ENCODE measurements at regions not wholly inside any gene's neighbourhood (a gene's known extent, or its start where the extent isn't known, plus 50 kb on each side); places are given as distances from the start of the nearest gene placed in this dataset.
"Not testable (repeated sequence)": the region's sequence is repeated elsewhere in the genome, so short reads cannot be mapped to it uniquely, and the experiment has no call there.

- intact Hi-C loops (cut with micrococcal nuclease; ENCODE audit: unreplicated experiment): no loop called here
- no peak for DNase-seq (ENCODE audit: low spot score)
- Histone ChIP-seq H3K27ac (ENCODE audit: low read depth, low read length, poor library complexity, severe bottlenecking) (no peak overlapping the region), H3K9me3 (ENCODE audit: low read depth, low read length, poor library complexity, severe bottlenecking) (peaks cover 5% of the 10 kb centered on the region), H3K4me1 (ENCODE audit: insufficient read depth, low read length, poor library complexity, severe bottlenecking) (no peaks in the 10 kb centered on the region), H3K36me3 (ENCODE audit: insufficient read depth, low read length, poor library complexity, severe bottlenecking) (no peaks in the 10 kb centered on the region), H3K4me3 (ENCODE audit: low read depth, low read length, poor library complexity, severe bottlenecking) (no peak overlapping the region), H3K27me3 (replicated peaks; ENCODE audit: insufficient read depth, low read depth, low read length, poor library complexity) (no peaks in the 10 kb centered on the region)
- BruUV-seq (replicated peaks): no TSS peak
- POLR2A ChIA-PET (ENCODE audit: low non-redundant PET): no interaction called here
- TF ChIP-seq EZH2 (IDR thresholded peaks at IDR 0.05; ENCODE audit: borderline replicate concordance, low read depth, low read length, poor library complexity, severe bottlenecking) (no peak), CTCF (conservative IDR thresholded peaks at IDR 0.05; ENCODE audit: low read depth, low read length) (no peak)
- CTCF ChIA-PET: no interaction called here
Observed at GRCh38 chr10:65275296-65275695, 1650.5 kb upstream of the LRRTM3 start.

- no peak overlapping the region for H3K4me3 ChIP-seq (ENCODE audit: low read depth, low read length, poor library complexity, severe bottlenecking)
- no peaks in the 10 kb centered on the region for H3K9me3 ChIP-seq (ENCODE audit: low read depth, low read length, poor library complexity, severe bottlenecking)
- CTCF ChIA-PET: no interaction called here
- BruUV-seq (replicated peaks): no TSS peak
- TF ChIP-seq EZH2 (IDR thresholded peaks at IDR 0.05; ENCODE audit: borderline replicate concordance, low read depth, low read length, poor library complexity, severe bottlenecking) (no peak), CTCF (conservative IDR thresholded peaks at IDR 0.05; ENCODE audit: low read depth, low read length) (no peak)
- DNase-seq (ENCODE audit: low spot score): no peak
- H3K27ac ChIP-seq (ENCODE audit: low read depth, low read length, poor library complexity, severe bottlenecking): no peak overlapping the region
- intact Hi-C loops (cut with micrococcal nuclease; ENCODE audit: unreplicated experiment): no loop called here
- POLR2A ChIA-PET (ENCODE audit: low non-redundant PET): no interaction called here
- H3K4me1 ChIP-seq (ENCODE audit: insufficient read depth, low read length, poor library complexity, severe bottlenecking): no peaks in the 10 kb centered on the region
- H3K36me3 ChIP-seq (ENCODE audit: insufficient read depth, low read length, poor library complexity, severe bottlenecking): no peaks in the 10 kb centered on the region
- no peaks in the 10 kb centered on the region for H3K27me3 ChIP-seq (replicated peaks; ENCODE audit: insufficient read depth, low read depth, low read length, poor library complexity)
Observed at GRCh38 chr10:65284495-65285041, 1641.3 kb upstream of the LRRTM3 start.

DNA sequence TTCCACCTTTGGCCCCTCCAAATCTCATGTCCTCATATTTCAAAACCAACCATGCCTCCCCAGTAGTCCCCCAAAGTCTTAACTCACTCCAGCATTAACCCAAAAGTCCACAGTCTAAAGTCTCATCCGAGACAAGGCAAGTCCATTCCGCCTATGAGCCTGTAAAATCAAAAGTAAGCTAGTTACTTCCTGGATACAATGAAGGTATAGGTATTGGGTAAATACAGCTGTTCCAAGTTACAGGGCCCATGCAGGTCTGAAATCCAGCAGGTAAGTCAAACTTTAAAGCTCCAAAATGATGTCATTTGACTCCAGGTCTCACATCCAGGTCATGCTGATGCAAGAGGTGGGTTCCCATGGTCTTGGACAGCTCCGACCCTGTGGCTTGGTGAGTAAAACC, 1640.1 kb upstream of the LRRTM3 start:
- H3K4me3 ChIP-seq (ENCODE audit: low read depth, low read length, poor library complexity, severe bottlenecking); H3K27ac ChIP-seq (ENCODE audit: low read depth, low read length, poor library complexity, severe bottlenecking); H3K27me3 ChIP-seq (replicated peaks; ENCODE audit: insufficient read depth, low read depth, low read length, poor library complexity); POLR2A ChIA-PET (ENCODE audit: low non-redundant PET); H3K9me3 ChIP-seq (ENCODE audit: low read depth, low read length, poor library complexity, severe bottlenecking); BruUV-seq (replicated peaks); H3K4me1 ChIP-seq (ENCODE audit: insufficient read depth, low read length, poor library complexity, severe bottlenecking); H3K36me3 ChIP-seq (ENCODE audit: insufficient read depth, low read length, poor library complexity, severe bottlenecking); CTCF ChIA-PET; intact Hi-C loops (cut with micrococcal nuclease; ENCODE audit: unreplicated experiment); DNase-seq (ENCODE audit: low spot score): not testable (repeated sequence)

DNA sequence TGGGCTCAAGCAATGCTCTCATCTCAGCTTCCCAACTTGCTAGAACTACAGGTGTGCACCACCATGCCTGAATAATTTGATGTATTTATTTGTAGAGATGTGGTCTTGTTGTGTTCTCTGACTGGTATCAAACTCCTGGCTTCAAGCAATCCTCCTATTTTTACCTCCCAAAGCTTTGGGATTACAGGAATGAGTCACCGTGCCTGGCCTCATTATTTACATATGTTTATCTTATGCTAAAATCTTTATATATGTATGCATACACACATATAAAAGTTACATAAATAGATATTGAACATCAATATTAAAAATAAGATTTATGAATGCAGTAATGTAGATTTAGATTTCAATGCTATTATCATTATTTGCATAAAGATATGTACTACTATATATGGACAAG, 1634.5 kb upstream of the LRRTM3 start:
- no peak for DNase-seq (ENCODE audit: low spot score)
- Histone ChIP-seq H3K27me3 (replicated peaks; ENCODE audit: insufficient read depth, low read depth, low read length, poor library complexity) (no peaks in the 10 kb centered on the region), H3K27ac (ENCODE audit: low read depth, low read length, poor library complexity, severe bottlenecking) (no peak overlapping the region), H3K9me3 (ENCODE audit: low read depth, low read length, poor library complexity, severe bottlenecking) (no peaks in the 10 kb centered on the region), H3K36me3 (ENCODE audit: insufficient read depth, low read length, poor library complexity, severe bottlenecking) (no peaks in the 10 kb centered on the region), H3K4me1 (ENCODE audit: insufficient read depth, low read length, poor library complexity, severe bottlenecking) (no peaks in the 10 kb centered on the region), H3K4me3 (ENCODE audit: low read depth, low read length, poor library complexity, severe bottlenecking) (no peak overlapping the region)
- TF ChIP-seq CTCF (conservative IDR thresholded peaks at IDR 0.05; ENCODE audit: low read depth, low read length) (no peak), EZH2 (IDR thresholded peaks at IDR 0.05; ENCODE audit: borderline replicate concordance, low read depth, low read length, poor library complexity, severe bottlenecking) (no peak)
- POLR2A ChIA-PET (ENCODE audit: low non-redundant PET): no interaction called here
- CTCF ChIA-PET: no interaction called here
- intact Hi-C loops (cut with micrococcal nuclease; ENCODE audit: unreplicated experiment): no loop called here
- BruUV-seq (replicated peaks): no TSS peak

All from A673 (cell line).